22Rv1 (cell line): ENCODE measurements at regions not wholly inside any gene's neighbourhood (a gene's known extent, or its start where the extent isn't known, plus 50 kb on each side); places are given as distances from the start of the nearest gene placed in this dataset.

Experiments
- ZFX ChIP-seq: fragments of 450-650 bp; IDR thresholded peaks from 2 replicates; pipeline ENCODE4 v1.6.1; 2017; ENCODE audit warnings: antibody characterized with exemption, borderline replicate concordance
- TF ChIP-seq, protein P1 (sequence below): fragments of 450-650 bp; IDR thresholded peaks from 2 replicates; pipeline ENCODE4 v1.5.1; 2017; ENCODE audit warnings: mild to moderate bottlenecking

GRCh38 chr1:170357750-170358149 is 174.2 kb upstream of the GORAB start:
- TF ChIP-seq, protein P1, sequence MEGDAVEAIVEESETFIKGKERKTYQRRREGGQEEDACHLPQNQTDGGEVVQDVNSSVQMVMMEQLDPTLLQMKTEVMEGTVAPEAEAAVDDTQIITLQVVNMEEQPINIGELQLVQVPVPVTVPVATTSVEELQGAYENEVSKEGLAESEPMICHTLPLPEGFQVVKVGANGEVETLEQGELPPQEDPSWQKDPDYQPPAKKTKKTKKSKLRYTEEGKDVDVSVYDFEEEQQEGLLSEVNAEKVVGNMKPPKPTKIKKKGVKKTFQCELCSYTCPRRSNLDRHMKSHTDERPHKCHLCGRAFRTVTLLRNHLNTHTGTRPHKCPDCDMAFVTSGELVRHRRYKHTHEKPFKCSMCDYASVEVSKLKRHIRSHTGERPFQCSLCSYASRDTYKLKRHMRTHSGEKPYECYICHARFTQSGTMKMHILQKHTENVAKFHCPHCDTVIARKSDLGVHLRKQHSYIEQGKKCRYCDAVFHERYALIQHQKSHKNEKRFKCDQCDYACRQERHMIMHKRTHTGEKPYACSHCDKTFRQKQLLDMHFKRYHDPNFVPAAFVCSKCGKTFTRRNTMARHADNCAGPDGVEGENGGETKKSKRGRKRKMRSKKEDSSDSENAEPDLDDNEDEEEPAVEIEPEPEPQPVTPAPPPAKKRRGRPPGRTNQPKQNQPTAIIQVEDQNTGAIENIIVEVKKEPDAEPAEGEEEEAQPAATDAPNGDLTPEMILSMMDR: no peak
- TF ChIP-seq ZFX: no peak
